Mucosa of stomach (tissue), 1 donor: ENCODE measurements at regions not wholly inside any gene's neighbourhood (a gene's known extent, or its start where the extent isn't known, plus 50 kb on each side); places are given as distances from the start of the nearest gene placed in this dataset.

ENCODE experiments used
- H3K27me3 ChIP-seq: one replicate; pipeline ENCODE4 v1.7.0; 2013; ENCODE audit warnings: mild to moderate bottlenecking, low read length; ENCODE audit not compliant: control insufficient read depth, insufficient read depth
- H3K36me3 ChIP-seq: one replicate; pipeline ENCODE4 v1.7.0; 2013; ENCODE audit warnings: low read length; ENCODE audit not compliant: control insufficient read depth, insufficient read depth
- H3K4me1 ChIP-seq: one replicate; pipeline ENCODE4 v1.7.0; 2013; ENCODE audit warnings: mild to moderate bottlenecking, low read length; ENCODE audit not compliant: control insufficient read depth, insufficient read depth
- H3K4me3 ChIP-seq: one replicate; pipeline ENCODE4 v1.7.0; 2013; ENCODE audit warnings: low read length
- H3K9ac ChIP-seq: one replicate; pipeline ENCODE4 v1.7.0; 2013; ENCODE audit warnings: mild to moderate bottlenecking, low read length, moderate library complexity
- H3K9me3 ChIP-seq: one replicate; pipeline ENCODE4 v1.7.0; 2013; ENCODE audit warnings: mild to moderate bottlenecking, low read length, moderate library complexity; ENCODE audit not compliant: control insufficient read depth
- donor health status: Pancreatic carcinoma.

- H3K9me3 ChIP-seq = no peaks in the 10 kb centered on the region
- H3K4me1 ChIP-seq = no peaks in the 10 kb centered on the region
- no peak overlapping the region for H3K9ac ChIP-seq
- H3K36me3 ChIP-seq = no peaks in the 10 kb centered on the region
- H3K4me3 ChIP-seq = no peak overlapping the region
- no peaks in the 10 kb centered on the region for H3K27me3 ChIP-seq
Observed at GRCh38 chr2:146950911-146951310, 893.9 kb upstream of the ACVR2A start.

GRCh38 chr2:146950361-146950760 is 894.5 kb upstream of the ACVR2A start:
- Histone ChIP-seq H3K27me3 (no peaks in the 10 kb centered on the region), H3K36me3 (no peaks in the 10 kb centered on the region), H3K9ac (no peak overlapping the region), H3K4me1 (no peaks in the 10 kb centered on the region), H3K4me3 (no peak overlapping the region), H3K9me3 (no peaks in the 10 kb centered on the region)

- Histone ChIP-seq H3K9ac (no peak overlapping the region), H3K36me3 (no peaks in the 10 kb centered on the region), H3K4me3 (no peak overlapping the region), H3K4me1 (no peaks in the 10 kb centered on the region), H3K9me3 (no peaks in the 10 kb centered on the region), H3K27me3 (no peaks in the 10 kb centered on the region)
Observed at GRCh38 chr2:146949400-146949799, 895.4 kb upstream of the ACVR2A start.

- Histone ChIP-seq H3K4me3 (no peak overlapping the region), H3K9me3 (no peaks in the 10 kb centered on the region), H3K36me3 (no peaks in the 10 kb centered on the region), H3K9ac (no peak overlapping the region), H3K27me3 (no peaks in the 10 kb centered on the region), H3K4me1 (peaks cover 1% of the 10 kb centered on the region)
Observed at GRCh38 chr2:146944601-146945000, 900.2 kb upstream of the ACVR2A start.

GRCh38 chr2:146939991-146940685 is 904.7 kb upstream of the ACVR2A start:
- Histone ChIP-seq H3K27me3 (no peaks in the 10 kb centered on the region), H3K4me1 (peaks cover 5% of the 10 kb centered on the region), H3K9me3 (no peaks in the 10 kb centered on the region), H3K4me3 (no peak overlapping the region), H3K9ac (no peak overlapping the region), H3K36me3 (no peaks in the 10 kb centered on the region)

- Histone ChIP-seq H3K9me3 (no peaks in the 10 kb centered on the region), H3K9ac (no peak overlapping the region), H3K27me3 (no peaks in the 10 kb centered on the region), H3K4me3 (no peak overlapping the region), H3K4me1 (peaks cover 5% of the 10 kb centered on the region), H3K36me3 (no peaks in the 10 kb centered on the region)
Observed at GRCh38 chr2:146934921-146935320, 909.9 kb upstream of the ACVR2A start.

GRCh38 chr2:146931109-146931508 is 913.7 kb upstream of the ACVR2A start:
- Histone ChIP-seq H3K27me3 (no peaks in the 10 kb centered on the region), H3K36me3 (no peaks in the 10 kb centered on the region), H3K9me3 (no peaks in the 10 kb centered on the region), H3K4me1 (no peaks in the 10 kb centered on the region), H3K9ac (no peak overlapping the region), H3K4me3 (no peak overlapping the region)

GRCh38 chr2:146927080-146927711 is 917.6 kb upstream of the ACVR2A start:
- Histone ChIP-seq H3K4me1 (no peaks in the 10 kb centered on the region), H3K9me3 (no peaks in the 10 kb centered on the region), H3K27me3 (no peaks in the 10 kb centered on the region), H3K36me3 (no peaks in the 10 kb centered on the region), H3K4me3 (no peak overlapping the region), H3K9ac (no peak overlapping the region)

- Histone ChIP-seq H3K36me3 (no peaks in the 10 kb centered on the region), H3K9ac (no peak overlapping the region), H3K4me1 (no peaks in the 10 kb centered on the region), H3K9me3 (no peaks in the 10 kb centered on the region), H3K4me3 (no peak overlapping the region), H3K27me3 (no peaks in the 10 kb centered on the region)
Observed at GRCh38 chr2:146918280-146918679, 926.5 kb upstream of the ACVR2A start.

- Histone ChIP-seq H3K27me3 (no peaks in the 10 kb centered on the region), H3K36me3 (no peaks in the 10 kb centered on the region), H3K4me3 (no peak overlapping the region), H3K4me1 (no peaks in the 10 kb centered on the region), H3K9me3 (no peaks in the 10 kb centered on the region), H3K9ac (no peak overlapping the region)
Observed at GRCh38 chr2:146917431-146918042, 927.3 kb upstream of the ACVR2A start.

- Histone ChIP-seq H3K4me3 (no peak overlapping the region), H3K9me3 (no peaks in the 10 kb centered on the region), H3K27me3 (no peaks in the 10 kb centered on the region), H3K9ac (no peak overlapping the region), H3K4me1 (no peaks in the 10 kb centered on the region), H3K36me3 (no peaks in the 10 kb centered on the region)
Observed at GRCh38 chr2:146916914-146917313, 927.9 kb upstream of the ACVR2A start.

GRCh38 chr2:146913476-146913875 is 931.4 kb upstream of the ACVR2A start:
- Histone ChIP-seq H3K27me3 (no peaks in the 10 kb centered on the region), H3K4me3 (no peak overlapping the region), H3K9ac (no peak overlapping the region), H3K4me1 (no peaks in the 10 kb centered on the region), H3K36me3 (no peaks in the 10 kb centered on the region), H3K9me3 (no peaks in the 10 kb centered on the region)
